Cardiac fibroblast (primary cell): ENCODE measurements at regions not wholly inside any gene's neighbourhood (a gene's known extent, or its start where the extent isn't known, plus 50 kb on each side); places are given as distances from the start of the nearest gene placed in this dataset.

ENCODE experiments used
- DNase-seq, 2 donors: peaks; one replicate each; pipeline versions ENCODE4 v3.0.0 to v3.0.0-alpha.2; 2010; ENCODE audit warnings: low read depth in 2 of 2
- H3K4me3 ChIP-seq, 2 donors: replicated peaks in 1 of 2; 1 replicate in 1 of 2; 2 replicates in 1 of 2; pipeline ENCODE4 v1.5.1; 2011; ENCODE audit warnings: low read depth in 2 of 2, low read length in 2 of 2, mild to moderate bottlenecking in 2 of 2, moderate library complexity in 1 of 2
- TF ChIP-seq, protein P1 (sequence below): IDR thresholded peaks from one replicate; pipeline ENCODE4 v1.5.1; 2011; ENCODE audit warnings: low read depth, mild to moderate bottlenecking, low read length, inconsistent platforms

DNA sequence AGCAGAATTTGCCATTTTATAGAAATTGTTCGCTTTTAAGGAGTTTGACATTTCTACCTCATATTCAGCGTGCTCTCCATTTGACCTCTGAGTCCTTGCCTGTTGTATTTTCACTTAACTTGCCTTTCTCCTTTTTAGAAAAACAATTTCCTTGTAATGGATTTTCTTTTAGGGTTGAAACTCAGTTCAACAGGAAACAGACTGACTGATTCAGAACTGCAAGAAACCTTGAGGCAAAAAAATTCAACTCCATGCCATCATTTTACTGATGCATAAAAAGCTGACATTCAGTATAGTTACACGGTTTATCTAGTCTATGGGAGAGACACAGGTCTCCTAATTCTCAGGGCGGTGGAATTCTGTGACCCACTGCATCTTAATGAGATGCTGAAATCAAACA lies 59.8 kb downstream of the MRPS30 start:
- TF ChIP-seq, protein P1, sequence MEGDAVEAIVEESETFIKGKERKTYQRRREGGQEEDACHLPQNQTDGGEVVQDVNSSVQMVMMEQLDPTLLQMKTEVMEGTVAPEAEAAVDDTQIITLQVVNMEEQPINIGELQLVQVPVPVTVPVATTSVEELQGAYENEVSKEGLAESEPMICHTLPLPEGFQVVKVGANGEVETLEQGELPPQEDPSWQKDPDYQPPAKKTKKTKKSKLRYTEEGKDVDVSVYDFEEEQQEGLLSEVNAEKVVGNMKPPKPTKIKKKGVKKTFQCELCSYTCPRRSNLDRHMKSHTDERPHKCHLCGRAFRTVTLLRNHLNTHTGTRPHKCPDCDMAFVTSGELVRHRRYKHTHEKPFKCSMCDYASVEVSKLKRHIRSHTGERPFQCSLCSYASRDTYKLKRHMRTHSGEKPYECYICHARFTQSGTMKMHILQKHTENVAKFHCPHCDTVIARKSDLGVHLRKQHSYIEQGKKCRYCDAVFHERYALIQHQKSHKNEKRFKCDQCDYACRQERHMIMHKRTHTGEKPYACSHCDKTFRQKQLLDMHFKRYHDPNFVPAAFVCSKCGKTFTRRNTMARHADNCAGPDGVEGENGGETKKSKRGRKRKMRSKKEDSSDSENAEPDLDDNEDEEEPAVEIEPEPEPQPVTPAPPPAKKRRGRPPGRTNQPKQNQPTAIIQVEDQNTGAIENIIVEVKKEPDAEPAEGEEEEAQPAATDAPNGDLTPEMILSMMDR, result no peak
- no peak for DNase-seq

DNA sequence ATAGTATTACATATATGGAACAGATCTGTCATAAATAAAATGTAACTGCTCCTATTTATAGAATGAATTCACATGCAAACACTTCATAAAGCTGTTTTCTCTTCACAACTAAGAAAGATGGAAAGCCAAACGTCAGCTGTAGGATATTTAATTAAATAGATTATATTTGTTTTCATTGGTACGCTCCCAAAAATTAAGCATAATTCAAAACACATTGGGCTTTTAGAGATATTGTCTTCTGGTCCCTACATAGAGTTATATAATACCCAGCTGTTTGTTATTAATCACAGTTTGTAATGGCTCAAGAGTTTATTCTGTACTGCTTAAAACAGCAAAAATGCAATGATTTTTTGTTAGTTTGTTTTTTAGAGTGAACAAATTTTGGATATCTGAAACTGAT lies 61.2 kb downstream of the MRPS30 start:
- TF ChIP-seq, protein P1, result no peak
- H3K4me3 ChIP-seq, result no peak overlapping the region
- DNase-seq, result no peak

More for the DNA sequence above, 59.8 kb downstream of the MRPS30 start:
- no peak overlapping the region for H3K4me3 ChIP-seq

DNA sequence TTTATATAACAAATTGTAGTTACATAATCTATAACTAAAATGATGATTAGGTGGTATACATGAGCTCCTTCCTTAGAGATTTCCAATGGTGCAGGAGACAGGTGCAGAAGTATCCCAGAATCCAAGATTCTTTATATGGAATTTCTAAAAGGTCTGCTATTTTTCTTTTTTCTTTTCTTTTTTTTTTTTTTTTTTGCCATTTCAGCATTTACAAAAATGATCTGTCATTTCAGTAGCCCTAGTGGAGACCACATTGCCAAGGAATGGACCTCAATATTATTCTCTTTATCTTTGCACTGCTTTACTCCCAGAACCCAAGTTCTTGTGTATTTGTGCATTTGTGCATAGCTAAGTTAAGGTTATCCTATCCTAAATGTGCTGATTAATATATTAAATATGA lies 61.7 kb downstream of the MRPS30 start:
- H3K4me3 ChIP-seq, result no peak overlapping the region
- TF ChIP-seq, protein P1, result no peak
- no peak for DNase-seq

DNA sequence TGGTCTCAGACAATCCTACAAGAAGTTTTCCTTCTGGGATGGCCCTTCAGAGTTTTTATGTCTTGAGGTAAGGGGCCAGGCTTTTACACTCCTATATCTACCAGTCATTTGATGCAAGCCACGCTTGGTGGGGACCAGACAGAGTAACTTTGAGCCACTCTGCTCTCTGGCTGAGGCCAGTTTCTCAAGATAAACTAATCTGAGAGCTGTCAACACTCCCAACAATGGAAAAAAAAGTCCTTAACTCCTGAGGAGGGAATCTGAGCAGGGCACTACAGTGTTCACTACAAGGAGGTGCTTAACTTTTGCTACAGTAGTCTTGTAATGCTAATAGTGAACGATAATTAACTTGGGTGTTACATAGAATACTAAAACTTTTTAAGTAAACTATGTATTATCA lies 62.7 kb downstream of the MRPS30 start:
- no peak overlapping the region for H3K4me3 ChIP-seq
- no peak for DNase-seq
- TF ChIP-seq, protein P1, result no peak

DNA sequence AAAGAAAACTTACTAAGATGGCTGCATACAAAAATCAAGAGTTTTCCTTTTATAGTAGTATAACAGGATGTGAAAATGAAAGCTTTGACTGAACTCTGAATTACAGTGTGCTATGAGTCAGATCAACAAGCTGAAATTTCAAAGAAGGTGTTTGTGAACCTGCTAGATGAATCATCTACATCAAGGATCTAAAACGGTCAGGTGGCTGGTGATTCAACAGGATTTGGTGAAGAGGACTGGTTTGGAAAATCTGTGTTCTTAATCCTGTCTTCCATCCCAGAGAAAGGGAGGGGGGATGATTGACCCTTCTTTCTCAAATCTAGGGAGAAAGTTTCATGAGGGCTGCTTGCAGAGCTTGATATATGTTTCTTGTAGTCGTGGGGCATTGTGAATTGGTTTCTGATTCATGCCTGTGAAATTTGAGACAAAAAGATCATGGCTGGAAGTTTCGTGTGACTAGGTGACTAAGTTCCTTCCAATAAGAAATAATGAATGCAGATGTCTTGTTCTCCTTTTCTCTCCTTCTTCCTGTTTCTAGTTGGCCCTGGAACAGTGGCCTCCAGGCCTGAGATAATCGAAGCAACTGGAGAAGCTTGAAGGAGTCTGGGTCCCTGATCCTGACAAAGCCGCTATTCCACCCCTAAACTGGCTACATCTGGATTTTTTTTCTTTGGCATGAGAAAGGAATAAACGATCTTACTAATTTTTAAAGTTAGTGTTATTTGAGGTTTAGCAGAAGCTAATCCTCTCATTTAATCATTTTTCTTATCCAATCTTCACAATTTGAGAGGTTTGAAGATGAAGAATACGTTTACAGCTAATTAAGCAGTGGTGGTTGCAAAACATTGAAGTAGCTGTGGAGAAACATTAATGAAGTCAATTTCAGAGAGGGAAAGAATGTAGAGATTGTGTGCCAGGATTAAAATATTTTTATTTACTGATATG lies 67.2 kb downstream of the MRPS30 start:
- TF ChIP-seq, protein P1, result no peak
- H3K4me3 ChIP-seq, result no peak overlapping the region
- DNase-seq, result peak in 1 of 2 donors; percentile 50

DNA sequence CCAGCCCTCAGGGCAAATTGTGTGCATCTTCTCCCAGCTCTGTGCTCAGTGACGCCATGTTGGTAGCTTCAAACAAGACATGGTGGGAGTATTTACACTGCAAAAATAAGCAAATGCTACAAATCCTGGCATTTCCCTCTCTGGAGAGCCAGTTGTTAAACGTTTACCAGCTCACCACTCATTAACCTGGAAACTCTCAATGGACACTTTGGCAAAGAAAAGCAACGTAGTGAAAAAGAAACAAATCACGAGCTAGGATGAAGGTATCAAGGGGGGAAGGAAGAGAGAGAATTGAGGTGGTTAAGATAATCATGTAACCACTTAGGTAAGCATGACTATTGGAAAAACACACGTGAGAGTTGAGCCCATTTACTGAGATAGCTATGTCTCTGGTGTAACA lies 72.5 kb downstream of the MRPS30 start:
- TF ChIP-seq, protein P1, result no peak

More for the DNA sequence above, 72.5 kb downstream of the MRPS30 start:
- no peak overlapping the region for H3K4me3 ChIP-seq
- no peak for DNase-seq
